ENCODE measurements at regions not wholly inside any gene's neighbourhood (a gene's known extent, or its start where the extent isn't known, plus 50 kb on each side); places are given as distances from the start of the nearest gene placed in this dataset.

GRCh38 chr2:20565623-20566236 is 85.2 kb downstream of the HS1BP3 start:
- Mint-ChIP-seq H3K4me3 (no peak overlapping the region), H3K27me3 (ENCODE audit: low read depth, poor library complexity) (peaks cover 6% of the 10 kb centered on the region), H3K4me1 (peaks cover 72% of the 10 kb centered on the region), H3K9me3 (no peaks in the 10 kb centered on the region), H3K27ac (peak overlapping the region; percentile 77), H3K36me3 (ENCODE audit: low read depth) (no peaks in the 10 kb centered on the region)
- TF ChIP-seq, protein P1, sequence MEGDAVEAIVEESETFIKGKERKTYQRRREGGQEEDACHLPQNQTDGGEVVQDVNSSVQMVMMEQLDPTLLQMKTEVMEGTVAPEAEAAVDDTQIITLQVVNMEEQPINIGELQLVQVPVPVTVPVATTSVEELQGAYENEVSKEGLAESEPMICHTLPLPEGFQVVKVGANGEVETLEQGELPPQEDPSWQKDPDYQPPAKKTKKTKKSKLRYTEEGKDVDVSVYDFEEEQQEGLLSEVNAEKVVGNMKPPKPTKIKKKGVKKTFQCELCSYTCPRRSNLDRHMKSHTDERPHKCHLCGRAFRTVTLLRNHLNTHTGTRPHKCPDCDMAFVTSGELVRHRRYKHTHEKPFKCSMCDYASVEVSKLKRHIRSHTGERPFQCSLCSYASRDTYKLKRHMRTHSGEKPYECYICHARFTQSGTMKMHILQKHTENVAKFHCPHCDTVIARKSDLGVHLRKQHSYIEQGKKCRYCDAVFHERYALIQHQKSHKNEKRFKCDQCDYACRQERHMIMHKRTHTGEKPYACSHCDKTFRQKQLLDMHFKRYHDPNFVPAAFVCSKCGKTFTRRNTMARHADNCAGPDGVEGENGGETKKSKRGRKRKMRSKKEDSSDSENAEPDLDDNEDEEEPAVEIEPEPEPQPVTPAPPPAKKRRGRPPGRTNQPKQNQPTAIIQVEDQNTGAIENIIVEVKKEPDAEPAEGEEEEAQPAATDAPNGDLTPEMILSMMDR (IDR thresholded peaks at IDR 0.05), result no peak
- peak; percentile 35 for DNase-seq

- H3K4me1 Mint-ChIP-seq, result peaks cover 76% of the 10 kb centered on the region
- H3K9me3 Mint-ChIP-seq, result no peaks in the 10 kb centered on the region
- no peak overlapping the region for H3K27ac Mint-ChIP-seq
- TF ChIP-seq, protein P1 (IDR thresholded peaks at IDR 0.05), result no peak
- H3K36me3 Mint-ChIP-seq (ENCODE audit: low read depth), result no peaks in the 10 kb centered on the region
- peaks cover 8% of the 10 kb centered on the region for H3K27me3 Mint-ChIP-seq (ENCODE audit: low read depth, poor library complexity)
- no peak for DNase-seq
- no peak overlapping the region for H3K4me3 Mint-ChIP-seq
Measured at GRCh38 chr2:20566331-20566730, 84.6 kb downstream of the HS1BP3 start.

GRCh38 chr2:20567159-20567925 is 83.6 kb downstream of the HS1BP3 start:
- TF ChIP-seq, protein P1 (IDR thresholded peaks at IDR 0.05), result no peak
- Mint-ChIP-seq H3K27ac (peak overlapping the region; percentile 94), H3K27me3 (ENCODE audit: low read depth, poor library complexity) (peaks cover 8% of the 10 kb centered on the region), H3K36me3 (ENCODE audit: low read depth) (no peaks in the 10 kb centered on the region), H3K9me3 (no peaks in the 10 kb centered on the region), H3K4me3 (no peak overlapping the region), H3K4me1 (peaks cover 74% of the 10 kb centered on the region)
- peak; percentile 86 for DNase-seq
